Transverse colon (tissue), 4 donors: ENCODE measurements at regions not wholly inside any gene's neighbourhood (a gene's known extent, or its start where the extent isn't known, plus 50 kb on each side); places are given as distances from the start of the nearest gene placed in this dataset.

Experiments used
- DNase-seq: peaks from one replicate; pipeline ENCODE4 v3.0.0-alpha.2; 2019
- H3K27ac ChIP-seq, 4 donors: fragments of 200-600 bp; sonication (generic); 2 replicates each; pipeline ENCODE4 v1.5.1; 2016 to 2018; ENCODE audit warnings: inconsistent platforms in 4 of 4
- H3K27me3 ChIP-seq: fragments of 200-600 bp; sonication (generic); 2 replicates; pipeline ENCODE4 v1.5.1; 2017; ENCODE audit warnings: inconsistent platforms
- H3K36me3 ChIP-seq, 4 donors: fragments of 200-600 bp; sonication (generic); 2 replicates each; pipeline ENCODE4 v1.5.1; 2017 to 2019; ENCODE audit warnings: inconsistent platforms in 4 of 4
- H3K4me1 ChIP-seq, 4 donors: fragments of 200-600 bp; sonication (generic); 2 replicates each; pipeline ENCODE4 v1.5.1; 2017 to 2020; ENCODE audit warnings: inconsistent platforms in 4 of 4
- H3K4me3 ChIP-seq, 4 donors: fragments of 200-600 bp; sonication (generic); 1 replicate in 1 of 4; 2 replicates in 3 of 4; pipeline versions ENCODE4 v1.5.1 to v1.6.1; 2017 to 2019; ENCODE audit warnings: inconsistent platforms in 4 of 4
- H3K9me3 ChIP-seq, 2 donors: fragments of 200-600 bp; sonication (generic); 2 replicates each; pipeline ENCODE4 v1.5.1; 2017 to 2019; ENCODE audit warnings: inconsistent platforms in 2 of 2
- CTCF ChIP-seq, 5 experiments: fragments of 200-600 bp in 3 of 5; fragments of 450-650 bp in 2 of 5; sonication (generic) in 3 of 5; IDR thresholded peaks; 1 replicate in 2 of 5; 2 replicates in 3 of 5; pipeline ENCODE4 v1.5.1; 2016 to 2017; ENCODE audit warnings: antibody characterized with exemption in 5 of 5, inconsistent platforms in 3 of 5, mild to moderate bottlenecking in 2 of 5, moderate library complexity in 1 of 5
- EP300 ChIP-seq: sonication (generic); formaldehyde crosslinking; IDR thresholded peaks from one replicate; pipeline ENCODE4 v1.6.1; 2017; ENCODE audit warnings: antibody characterized with exemption, low read depth
- POLR2A ChIP-seq: fragments of 450-650 bp; IDR thresholded peaks from one replicate; pipeline ENCODE4 v1.6.1; 2016; ENCODE audit warnings: antibody characterized with exemption, mild to moderate bottlenecking, moderate library complexity
- POLR2AphosphoS5 ChIP-seq, 3 donors: sonication (generic); formaldehyde crosslinking; IDR thresholded peaks; one replicate each; pipeline ENCODE4 v1.6.1; 2016; ENCODE audit warnings: antibody characterized with exemption in 3 of 3
- WGBS, 2 donors: methylation state at CpG; one replicate each; pipeline ENCODE4 v1.1.5; 2018; ENCODE audit warnings: low coverage in 1 of 2; 5-methylcytosine and 5-hydroxymethylcytosine counted together
- in situ Hi-C, 4 donors: fragments of 200-750 bp; cut with MboI; loops; one replicate each; pipeline versions ENCODE4 v1.15.0 to v1.15.1; 2017; ENCODE audit warnings: low sequenced_read_pairs in 3 of 4, low pct_ligation_motif_present in 1 of 4, low pct_unique_long_range_greater_than_20kb in 1 of 4
- intact Hi-C: fragments of 100-400 bp; cut with DNase I; formaldehyde crosslinking; loops from one replicate; pipeline ENCODE4 v1.15.1; 2023; ENCODE audit warnings: low total_unique reads

- in situ Hi-C loops = loop anchor here (10.0 to 25.0 kb wide), 4 partner anchors 712 to 802 kb away; partner anchors contain the start of gene NUAK1 (in 3 of the 4)
- H3K4me1 ChIP-seq = no peaks in the 10 kb centered on the region
- intact Hi-C loops = no loop called here
Observed at GRCh38 chr12:105423237-105423636, 92.7 kb downstream of the C12orf75 start.

DNA sequence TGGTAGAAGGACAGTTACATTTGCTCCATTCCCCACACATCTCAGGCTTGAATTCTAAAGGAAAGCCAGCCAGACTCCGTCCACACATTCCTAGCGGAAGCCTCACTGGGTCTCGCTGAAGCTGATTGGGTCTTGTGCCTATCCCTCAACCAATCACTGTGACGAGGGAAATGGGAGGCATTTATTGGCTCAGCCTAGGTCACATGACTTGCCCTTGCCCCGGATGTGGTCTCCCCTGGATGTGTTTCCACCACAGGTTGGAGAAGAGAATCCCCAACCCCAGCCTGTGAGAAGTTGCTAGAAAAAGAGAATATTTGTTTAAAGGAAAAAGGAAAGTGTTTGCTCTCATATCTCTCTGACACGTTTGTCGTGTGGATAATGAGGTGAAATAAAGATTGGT is 93.4 kb downstream of the C12orf75 start:
- in situ Hi-C loops = loop anchor here (10.0 to 25.0 kb wide), 4 partner anchors 711 to 801 kb away; partner anchors contain the start of gene NUAK1 (in 3 of the 4)
- 89 to 94% methylated on average over 2 to 7 of the region's 7 CpGs for WGBS, 2 donors

More at GRCh38 chr12:105423237-105423636, 92.7 kb downstream of the C12orf75 start:
- Histone ChIP-seq H3K27me3 (no peaks in the 10 kb centered on the region), H3K27ac (no peak overlapping the region), H3K9me3 (no peaks in the 10 kb centered on the region), H3K36me3 (no peaks in the 10 kb centered on the region), H3K4me3 (no peak overlapping the region)
- no peak for DNase-seq
- TF ChIP-seq EP300 = no peak
- no peak for TF ChIP-seq POLR2AphosphoS5 (IDR thresholded peaks at IDR 0.05)
- no peak for TF ChIP-seq CTCF (IDR thresholded peaks at IDR 0.05)
- no peak for TF ChIP-seq POLR2A

DNA sequence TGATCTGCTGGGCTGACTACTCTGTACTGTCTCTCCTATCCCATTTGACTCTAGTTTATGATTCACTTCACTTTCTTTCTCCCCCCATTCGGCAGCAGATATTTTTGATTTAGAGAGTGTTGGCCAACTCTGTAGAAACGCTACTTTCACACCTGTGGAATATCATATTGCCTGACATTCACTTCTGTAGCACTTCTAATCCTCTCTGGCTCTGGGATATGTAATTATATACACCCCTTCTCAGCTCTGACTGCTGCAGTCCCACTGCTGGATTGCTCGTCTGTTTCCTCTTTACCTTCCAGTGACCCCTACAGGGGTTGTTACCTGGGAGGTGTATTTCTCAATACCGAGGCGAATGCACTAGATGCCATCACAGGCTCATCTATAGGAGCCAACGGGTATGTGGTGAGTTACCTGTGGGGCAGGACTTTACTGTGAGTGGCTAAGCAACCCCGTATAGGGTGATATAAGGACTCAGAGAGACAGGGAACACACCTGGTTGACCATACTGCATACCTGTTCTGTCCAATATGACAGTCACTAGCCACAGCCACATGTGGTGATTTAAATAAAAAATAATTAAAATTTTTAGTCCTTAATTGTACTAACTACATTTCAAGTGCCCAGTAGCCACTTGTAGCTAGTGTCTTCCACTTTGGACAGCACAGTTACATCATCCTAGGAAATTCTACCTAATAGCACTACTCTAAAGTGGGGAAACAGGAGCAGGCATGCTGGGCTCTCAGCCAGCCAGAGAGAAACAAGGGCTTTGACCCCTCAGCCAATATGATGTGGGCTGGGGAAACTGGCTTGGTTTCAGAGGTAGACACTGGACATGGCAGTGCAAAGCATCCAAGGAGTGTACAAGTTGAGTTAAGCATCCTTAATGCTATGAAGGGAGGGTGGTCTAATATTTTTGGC is 95.0 kb downstream of the C12orf75 start:
- in situ Hi-C loops = loop anchor here in 3 of 4 donors (10.0 kb wide), 3 partner anchors 709 to 799 kb away; partner anchors contain the start of gene NUAK1 (in 3 of the 3)
- intact Hi-C loops = no loop called here
- H3K9me3 ChIP-seq = no peaks in the 10 kb centered on the region
- TF ChIP-seq CTCF (IDR thresholded peaks at IDR 0.05) (no peak), POLR2AphosphoS5 (IDR thresholded peaks at IDR 0.05) (no peak), EP300 (no peak), POLR2A (no peak)
- no peak overlapping the region for H3K4me3 ChIP-seq
- H3K27me3 ChIP-seq = no peaks in the 10 kb centered on the region
- no peaks in the 10 kb centered on the region for H3K36me3 ChIP-seq
- no peaks in the 10 kb centered on the region for H3K4me1 ChIP-seq
- 85 to 91% methylated on average over 1 to 7 of the region's 7 CpGs for WGBS, 2 donors
- H3K27ac ChIP-seq = no peak overlapping the region
- no peak for DNase-seq

More for the DNA sequence above, 93.4 kb downstream of the C12orf75 start:
- no peak for DNase-seq
- no peak overlapping the region for H3K4me3 ChIP-seq
- no peak for TF ChIP-seq EP300
- intact Hi-C loops = no loop called here
- H3K9me3 ChIP-seq = no peaks in the 10 kb centered on the region
- no peak overlapping the region for H3K27ac ChIP-seq
- no peaks in the 10 kb centered on the region for H3K4me1 ChIP-seq
- H3K27me3 ChIP-seq = no peaks in the 10 kb centered on the region
- H3K36me3 ChIP-seq = no peaks in the 10 kb centered on the region

- H3K36me3 ChIP-seq = no peaks in the 10 kb centered on the region
- in situ Hi-C loops (loop anchor here in 3 of 4 donors (10.0 kb wide), 3 partner anchors 708 to 798 kb away; partner anchors contain the start of gene NUAK1 (in 3 of the 3)), intact Hi-C loops (loop anchor here (1.0 kb wide), 1 partner anchor 797 kb away; no protein-coding TSS in a partner anchor)
- H3K9me3 ChIP-seq = no peaks in the 10 kb centered on the region
- no peak overlapping the region for H3K4me3 ChIP-seq
- H3K4me1 ChIP-seq = no peaks in the 10 kb centered on the region
- H3K27me3 ChIP-seq = no peaks in the 10 kb centered on the region
- 54 to 58% methylated on average over 3 of the region's 3 CpGs for WGBS, 2 donors
- no peak overlapping the region for H3K27ac ChIP-seq
- TF ChIP-seq EP300 (no peak), POLR2A (no peak), CTCF (IDR thresholded peaks at IDR 0.05) (no peak), POLR2AphosphoS5 (IDR thresholded peaks at IDR 0.05) (no peak)
- no peak for DNase-seq
Observed at GRCh38 chr12:105426766-105427165, 96.3 kb downstream of the C12orf75 start.
